HG03442 (cell line): ENCODE measurements at regions not wholly inside any gene's neighbourhood (a gene's known extent, or its start where the extent isn't known, plus 50 kb on each side); places are given as distances from the start of the nearest gene placed in this dataset.

Experiments used
- ATAC-seq: cut with Tn5 transposase; IDR thresholded peaks from one replicate; pipeline ENCODE4 v1.9.1; 2021; ENCODE audit warnings: mild to moderate bottlenecking, moderate library complexity; ENCODE audit not compliant: unreplicated experiment

DNA sequence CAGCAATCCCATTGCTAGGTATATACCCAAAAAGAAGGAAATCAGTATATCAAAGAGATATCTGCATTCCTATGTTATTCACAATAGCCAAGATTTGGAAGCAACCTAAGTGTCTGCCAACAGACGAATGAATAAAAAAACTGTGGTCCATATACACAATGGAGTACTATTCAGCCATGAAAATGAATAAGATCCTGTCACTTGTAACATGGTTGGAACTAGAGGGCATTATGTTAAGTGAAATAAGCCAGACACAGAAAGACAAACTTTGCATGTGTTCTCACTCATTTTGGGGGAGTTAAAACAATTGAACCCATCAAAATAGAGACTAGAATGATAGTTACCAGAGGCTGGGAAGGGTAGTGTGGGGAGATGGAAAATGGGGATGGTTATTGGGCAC is 323.5 kb upstream of the NFE2L3 start:
- no peak for ATAC-seq

DNA sequence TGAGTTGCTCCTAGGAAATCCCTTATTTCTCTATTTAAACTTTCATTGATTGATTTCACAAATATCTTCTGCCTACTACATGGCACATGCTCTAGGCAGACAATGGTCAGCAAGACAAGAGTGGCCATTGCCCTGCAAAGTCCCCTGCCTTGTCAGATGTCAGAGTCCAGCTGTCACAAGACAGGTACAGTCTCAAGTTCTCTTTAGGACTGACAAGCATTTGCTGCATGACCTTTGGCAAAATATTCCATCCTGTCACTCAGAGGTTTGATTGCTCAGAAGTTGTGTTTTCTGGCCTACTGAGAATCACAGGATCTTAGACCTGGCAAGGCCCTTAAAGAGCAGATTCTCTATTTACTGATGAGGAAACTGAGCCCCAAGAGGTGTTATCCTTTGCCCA is 322.3 kb upstream of the NFE2L3 start:
- no peak for ATAC-seq

DNA sequence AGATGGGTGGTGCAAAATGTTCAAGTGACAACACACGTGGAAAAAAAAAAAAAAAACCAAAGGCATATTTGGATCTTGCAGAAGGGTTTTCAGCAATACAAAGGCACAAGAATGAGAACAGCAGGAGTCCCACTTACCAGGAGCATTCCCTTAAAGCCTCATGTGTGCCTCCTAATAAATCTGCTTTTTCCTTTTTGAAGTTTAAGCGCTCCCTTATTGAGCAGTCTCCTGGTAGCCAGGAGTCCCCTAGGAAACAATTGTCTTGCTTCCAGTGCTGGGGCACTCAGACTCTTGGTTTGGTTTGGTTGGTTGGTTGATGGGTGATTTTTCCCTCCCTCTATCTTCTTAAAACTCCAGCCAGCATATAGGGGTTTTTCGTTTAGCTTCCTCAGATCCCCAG is 321.8 kb upstream of the NFE2L3 start:
- ATAC-seq = no peak

DNA sequence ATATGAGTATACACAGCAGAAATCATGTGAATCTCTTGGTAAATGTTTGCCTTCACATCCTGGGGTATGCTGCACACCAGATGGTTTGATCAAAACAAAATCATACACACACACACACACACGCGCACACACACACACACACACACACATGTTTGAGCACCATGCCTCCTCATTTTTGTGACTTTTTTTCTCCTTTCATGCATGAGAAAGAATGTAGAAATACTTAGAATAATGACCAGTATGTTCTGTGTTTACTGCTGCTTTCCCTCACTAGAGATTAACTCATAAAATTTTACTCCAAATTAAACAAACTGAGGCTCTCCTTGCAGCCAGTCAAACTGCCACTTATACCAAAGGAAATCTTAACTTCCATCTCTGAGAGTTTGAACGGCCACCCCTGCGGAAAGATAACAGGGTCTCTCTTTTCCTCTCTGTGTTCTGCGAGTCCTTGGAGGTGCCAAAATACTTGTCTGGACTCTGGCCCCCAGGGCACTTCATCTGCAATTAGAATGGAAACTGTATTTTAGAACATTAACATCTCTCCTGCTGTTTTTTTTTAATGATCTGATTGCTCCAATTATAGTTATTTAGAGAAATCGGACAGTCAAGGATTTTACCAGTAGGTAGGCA is 320.8 kb upstream of the NFE2L3 start:
- ATAC-seq = no peak

DNA sequence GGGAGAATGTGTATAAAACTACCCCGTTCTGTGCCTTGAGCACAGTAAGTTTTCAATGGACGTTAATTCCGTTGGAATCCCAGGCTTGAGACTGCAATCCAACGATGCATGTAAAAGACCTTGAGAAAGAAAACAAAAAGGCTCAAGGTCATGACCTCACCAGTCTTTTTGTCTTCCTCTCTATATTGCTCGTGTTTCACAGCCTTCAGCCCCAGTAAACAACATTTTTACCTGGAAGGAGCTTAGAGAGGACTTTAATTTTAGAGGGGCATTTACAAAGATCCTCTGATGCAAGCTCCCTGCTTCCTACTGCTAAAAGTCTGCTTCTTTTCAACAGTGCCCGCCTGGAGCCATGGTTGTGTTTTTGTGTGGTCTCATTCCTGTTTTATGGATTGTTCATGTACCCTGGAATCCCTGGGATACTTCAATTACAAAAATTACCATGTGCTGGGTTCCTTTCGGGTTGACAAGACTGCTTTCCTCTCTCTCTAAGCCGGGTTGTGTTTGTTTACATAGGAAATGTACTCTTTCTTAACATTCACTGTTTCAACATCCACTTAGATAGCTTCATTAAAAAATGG is 320.1 kb upstream of the NFE2L3 start:
- ATAC-seq = no peak

DNA sequence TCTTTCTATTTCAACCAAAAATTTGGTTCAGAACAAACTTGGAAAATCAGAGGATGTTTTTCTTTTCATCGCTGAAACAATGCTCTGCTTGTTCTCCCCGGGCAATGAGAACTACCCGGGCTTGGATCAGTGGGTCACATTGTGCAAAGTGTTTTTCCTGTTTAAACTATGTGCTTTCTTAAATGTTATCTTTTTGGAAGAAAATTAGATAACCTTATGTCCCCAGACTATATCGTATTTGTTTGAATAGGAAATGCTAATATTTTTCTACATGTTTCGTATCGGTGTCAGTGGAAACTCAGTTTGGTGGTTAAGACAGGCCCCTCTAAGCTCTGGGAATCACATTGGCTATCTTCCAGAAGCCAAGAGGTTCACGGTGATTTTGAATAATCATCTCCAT is 319.5 kb upstream of the NFE2L3 start:
- ATAC-seq = no peak

DNA sequence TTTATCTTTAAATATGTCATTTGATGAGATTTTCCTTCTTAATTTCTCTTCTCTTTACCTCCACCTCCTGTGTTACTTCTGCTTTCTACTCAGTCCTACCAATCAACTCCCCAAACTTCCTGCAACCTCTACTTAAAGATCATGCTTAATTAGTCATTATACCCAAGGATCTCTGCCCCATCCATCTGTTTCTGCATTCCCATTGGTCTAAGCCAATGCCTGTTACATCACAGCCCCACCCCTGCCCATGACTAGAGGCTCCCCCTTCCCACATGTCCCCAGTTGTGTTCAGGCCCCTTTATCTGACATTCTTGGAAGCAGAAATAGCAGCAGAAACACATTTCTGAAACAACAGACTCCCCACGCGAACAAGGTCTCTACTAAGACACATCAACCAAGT is 319.1 kb upstream of the NFE2L3 start:
- no peak for ATAC-seq

DNA sequence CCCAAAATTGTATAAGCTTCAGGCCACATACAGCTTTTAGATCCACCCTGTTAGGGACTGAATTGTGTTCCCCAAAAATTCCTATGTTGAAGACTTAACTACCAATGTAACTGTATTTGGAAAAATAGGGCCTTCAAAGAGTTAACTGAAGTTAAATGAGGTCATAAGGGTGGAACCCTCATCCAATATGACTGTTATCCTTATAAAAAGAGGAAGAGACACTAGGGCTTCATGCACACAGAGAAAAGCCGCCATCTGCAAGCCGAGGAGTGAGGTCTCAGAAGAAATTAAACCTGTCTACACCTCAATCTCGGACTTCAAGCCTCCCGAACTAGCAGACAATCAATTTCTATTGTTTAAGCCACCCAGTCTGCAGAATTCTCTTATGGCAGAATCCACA is 317.9 kb upstream of the NFE2L3 start:
- ATAC-seq = no peak

DNA sequence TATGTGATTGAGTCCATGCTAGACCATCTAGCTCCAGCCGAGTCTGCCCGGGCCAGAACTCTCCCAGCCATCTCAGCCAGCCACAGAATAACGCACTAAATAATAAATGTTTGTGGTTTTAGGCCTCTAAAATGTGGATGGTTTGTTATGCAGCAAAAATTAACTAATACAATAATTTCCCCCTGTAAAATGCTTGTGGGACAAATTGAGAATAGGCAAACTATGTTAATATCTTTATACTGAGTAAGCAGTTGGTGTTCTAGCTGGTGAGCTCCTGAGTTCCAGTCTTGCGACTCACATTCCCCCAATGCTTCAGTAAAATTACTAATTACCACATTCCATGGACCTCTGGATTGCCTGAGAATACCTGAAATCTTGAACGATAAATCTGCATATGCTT is 316.8 kb upstream of the NFE2L3 start:
- no peak for ATAC-seq

DNA sequence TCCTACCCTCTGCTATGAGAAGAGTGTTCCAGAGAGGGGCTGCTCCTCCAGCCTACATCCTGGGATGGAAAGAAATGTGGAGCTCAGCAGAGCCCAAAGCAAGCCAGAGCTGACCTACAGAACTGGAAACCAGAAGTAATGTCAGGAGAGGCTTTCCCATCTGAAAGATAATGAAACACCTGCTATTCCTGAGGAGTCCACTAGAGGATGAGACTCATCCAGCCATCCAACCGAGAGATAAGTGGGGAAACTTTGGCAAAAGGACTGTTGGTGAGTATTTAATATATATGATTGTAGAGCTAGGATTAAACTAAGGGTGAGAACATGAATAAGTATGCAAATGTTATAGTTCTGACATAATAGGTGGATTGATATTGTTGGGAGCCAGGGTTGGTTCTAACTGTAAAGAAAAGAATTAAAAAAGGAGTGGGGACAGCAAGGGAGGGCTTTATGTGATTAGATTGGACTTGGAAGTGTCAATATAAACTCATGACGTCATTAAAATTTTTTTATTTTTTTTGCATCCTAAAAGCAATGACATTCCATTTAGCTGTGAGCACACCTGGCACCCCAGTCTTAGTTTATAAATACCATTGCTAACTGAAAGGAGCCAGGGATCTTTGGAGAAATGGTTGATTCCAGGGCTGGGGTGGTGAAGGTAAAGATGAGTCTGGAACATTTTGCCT is 312.8 kb upstream of the NFE2L3 start:
- no peak for ATAC-seq

DNA sequence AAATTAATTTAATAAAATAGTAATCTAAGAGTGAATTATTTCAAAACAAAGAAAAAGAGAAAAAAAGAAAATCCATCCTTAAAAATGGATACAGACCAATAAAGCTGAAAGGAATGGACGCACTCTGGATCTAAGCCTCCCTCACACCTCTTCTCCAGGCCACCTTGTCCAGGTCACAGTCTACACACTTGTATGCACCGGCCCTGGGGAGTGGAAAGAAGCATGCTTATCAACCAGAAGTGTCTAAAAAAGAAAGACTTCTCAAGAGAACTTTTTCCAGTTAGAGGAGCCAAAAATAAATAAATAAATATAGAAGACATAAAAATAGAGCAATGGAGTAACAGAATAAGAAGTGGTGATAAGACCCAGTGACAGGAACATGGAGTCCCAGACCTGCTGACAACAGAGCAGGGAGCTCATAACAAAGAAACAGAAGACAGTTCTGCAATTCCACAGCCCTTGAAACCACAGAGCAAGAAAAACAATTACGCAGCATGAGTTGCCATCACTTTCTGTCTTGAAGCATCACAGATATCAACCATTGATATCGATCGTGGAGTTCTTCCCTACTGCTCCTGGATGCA is 311.7 kb upstream of the NFE2L3 start:
- no peak for ATAC-seq

DNA sequence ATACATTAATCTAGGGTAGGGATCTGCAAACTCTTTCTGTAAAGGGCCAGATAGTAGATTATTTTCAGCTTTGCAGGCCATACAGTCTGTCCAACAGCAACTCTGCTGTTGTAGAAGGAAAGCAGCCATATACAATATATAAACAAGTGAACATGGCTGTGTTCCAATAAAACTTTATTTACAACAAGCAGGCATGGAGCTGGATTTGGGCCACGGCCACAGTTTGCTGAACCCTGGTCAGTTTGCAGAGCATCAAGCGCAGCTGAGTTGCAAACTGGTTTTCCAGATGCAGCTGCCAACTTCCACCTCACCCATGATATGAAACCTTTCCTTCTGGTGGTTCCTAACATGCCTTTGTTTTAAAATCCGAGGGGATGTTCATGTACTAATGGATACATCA is 310.4 kb upstream of the NFE2L3 start:
- ATAC-seq = no peak

DNA sequence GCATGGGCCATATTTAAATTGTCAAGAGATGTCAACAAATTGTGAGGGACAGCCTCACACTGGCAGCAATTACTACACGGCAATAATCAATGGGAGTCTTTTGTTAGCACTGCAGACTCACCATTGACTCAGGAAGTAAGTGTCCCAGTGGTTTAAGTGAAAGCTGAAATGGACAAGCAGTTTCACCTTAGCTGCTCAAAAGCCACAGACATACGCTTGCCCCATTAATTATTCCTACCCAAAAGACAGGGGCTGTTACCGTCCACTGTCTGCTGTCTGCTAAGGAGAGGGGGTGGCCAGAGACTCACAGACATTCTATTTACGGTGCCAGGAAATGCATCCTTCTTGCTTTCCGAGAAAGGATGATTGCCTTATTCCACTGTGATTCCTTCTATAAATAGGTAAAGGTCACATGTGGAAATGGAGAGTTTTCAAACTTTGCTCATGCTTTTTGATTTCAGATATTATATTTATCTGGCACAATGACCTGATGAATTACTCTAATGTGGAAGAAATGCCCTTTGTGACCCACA is 309.7 kb upstream of the NFE2L3 start:
- ATAC-seq = no peak

DNA sequence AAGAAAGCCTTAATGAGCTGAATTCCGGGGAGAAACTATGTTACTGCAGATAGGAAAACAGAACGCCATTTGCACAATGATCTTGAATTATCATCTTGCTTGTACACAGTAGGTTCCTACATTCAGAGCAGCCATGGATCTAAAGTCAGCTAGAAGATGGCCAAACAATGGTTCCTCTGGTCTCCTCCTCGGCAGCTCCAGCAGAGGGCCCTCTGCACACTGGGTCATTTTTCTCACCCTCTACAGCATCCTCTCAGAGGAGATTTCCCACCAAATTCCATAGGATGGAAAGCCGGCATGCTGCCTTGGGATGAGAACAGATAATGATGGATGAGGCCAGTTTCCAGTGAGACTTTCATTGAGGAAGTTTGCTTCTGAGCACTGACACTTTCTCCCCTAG is 308.5 kb upstream of the NFE2L3 start:
- ATAC-seq = no peak

DNA sequence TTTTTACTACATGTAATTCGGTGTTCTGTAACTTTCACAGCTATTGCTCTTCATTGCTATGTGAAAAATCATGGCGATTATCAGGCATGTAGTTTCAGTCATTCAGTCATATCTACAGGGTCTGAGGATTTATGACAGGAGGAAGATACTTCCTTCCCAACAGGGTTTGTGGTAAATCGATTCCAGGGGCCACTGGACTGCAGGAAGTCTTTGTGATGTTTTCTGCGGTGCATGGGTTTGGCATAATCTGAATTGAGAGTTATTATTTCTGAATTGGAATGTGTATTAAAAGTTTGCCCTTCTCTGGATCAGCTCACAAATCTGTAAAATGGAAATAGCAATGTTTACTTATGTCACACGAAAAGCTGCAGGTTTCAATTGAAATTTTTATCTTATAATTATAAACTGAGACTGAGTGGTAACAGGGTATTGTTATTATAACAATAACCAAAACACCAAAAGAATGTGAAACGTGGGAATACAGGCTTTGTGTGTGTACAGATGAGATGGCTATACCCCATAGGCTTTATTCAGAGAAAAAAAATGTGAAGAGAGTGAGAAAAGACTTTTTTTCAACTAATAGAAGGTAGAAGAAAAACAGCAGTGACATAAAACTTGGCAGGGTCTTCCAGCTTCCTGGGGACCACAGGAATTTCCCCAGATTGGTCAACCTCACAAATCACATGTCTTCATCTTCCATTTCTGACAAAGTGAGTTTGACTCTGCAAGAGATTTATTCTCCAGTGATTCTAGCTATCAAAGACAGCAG is 307.7 kb upstream of the NFE2L3 start:
- ATAC-seq = no peak

DNA sequence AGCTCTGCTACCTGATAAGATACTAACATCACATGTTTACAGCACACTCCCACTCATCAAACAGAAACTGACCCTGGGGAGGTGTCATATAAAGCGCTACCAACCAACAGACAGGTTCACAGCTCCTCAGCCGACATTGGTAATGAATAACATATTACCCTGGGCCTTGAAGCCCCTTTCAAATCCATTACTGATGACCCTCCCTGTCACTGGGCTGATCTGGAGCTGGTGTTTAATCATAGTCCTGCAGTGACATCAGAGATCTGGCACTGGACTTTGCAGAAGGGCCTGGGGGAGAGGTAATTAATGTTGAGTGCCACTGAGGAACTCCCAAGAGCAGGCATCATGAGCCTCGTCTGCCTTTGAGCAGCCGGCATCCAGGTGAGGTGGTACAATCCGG is 306.5 kb upstream of the NFE2L3 start:
- ATAC-seq = no peak

DNA sequence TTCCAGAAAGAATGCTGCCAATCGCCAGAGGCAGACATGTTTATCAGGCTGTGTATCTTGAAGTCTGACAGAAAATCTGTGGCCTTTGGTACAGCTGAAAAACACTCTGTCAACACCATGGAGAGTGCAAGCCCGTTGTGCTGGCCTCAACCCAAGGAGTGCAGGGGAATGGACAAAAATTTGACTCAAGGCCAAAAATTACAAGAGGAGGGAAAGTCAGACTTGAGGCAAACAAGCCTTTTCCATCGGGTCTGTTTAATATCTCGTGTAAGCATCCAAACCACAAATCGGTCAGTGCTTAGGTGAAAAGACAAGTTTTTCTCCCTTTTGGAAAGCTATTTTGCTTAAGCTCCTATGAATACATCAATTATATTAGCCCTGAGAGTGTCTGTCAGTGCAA is 305.3 kb upstream of the NFE2L3 start:
- no peak for ATAC-seq

DNA sequence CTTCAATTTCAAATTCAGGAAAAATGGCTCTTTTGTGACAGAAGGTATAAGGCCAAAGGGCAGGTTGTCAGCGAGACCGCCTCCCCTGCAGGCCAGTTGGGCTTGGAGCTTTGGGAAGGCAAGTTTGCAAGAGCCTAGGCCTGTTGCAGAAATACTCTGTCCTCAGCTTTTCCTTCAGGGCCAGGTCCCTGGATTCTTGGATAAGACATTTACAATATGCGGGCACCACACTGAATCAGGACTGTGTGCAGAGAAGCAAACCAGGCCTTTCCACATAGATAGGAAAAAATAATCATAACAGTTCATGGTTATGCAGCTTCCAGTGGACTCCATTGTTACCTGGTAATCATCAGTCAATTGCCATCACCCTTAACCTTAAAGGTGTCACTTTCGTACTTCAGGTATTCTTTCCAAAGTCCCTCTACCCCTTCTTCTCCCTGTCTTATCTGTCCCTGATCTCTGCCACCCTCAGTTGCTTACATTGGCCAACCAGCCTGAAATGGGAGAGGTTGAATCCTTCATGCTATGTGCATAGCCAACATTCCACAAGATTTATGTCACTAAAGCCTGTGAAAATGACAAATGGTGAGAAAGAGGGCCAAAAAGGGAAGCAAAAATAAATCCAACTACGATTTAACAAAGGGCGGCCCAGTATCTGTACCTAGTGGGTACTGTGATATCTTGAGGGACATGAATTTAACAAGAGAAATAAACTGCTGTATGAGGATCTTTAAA is 304.5 kb upstream of the NFE2L3 start:
- ATAC-seq = no peak

DNA sequence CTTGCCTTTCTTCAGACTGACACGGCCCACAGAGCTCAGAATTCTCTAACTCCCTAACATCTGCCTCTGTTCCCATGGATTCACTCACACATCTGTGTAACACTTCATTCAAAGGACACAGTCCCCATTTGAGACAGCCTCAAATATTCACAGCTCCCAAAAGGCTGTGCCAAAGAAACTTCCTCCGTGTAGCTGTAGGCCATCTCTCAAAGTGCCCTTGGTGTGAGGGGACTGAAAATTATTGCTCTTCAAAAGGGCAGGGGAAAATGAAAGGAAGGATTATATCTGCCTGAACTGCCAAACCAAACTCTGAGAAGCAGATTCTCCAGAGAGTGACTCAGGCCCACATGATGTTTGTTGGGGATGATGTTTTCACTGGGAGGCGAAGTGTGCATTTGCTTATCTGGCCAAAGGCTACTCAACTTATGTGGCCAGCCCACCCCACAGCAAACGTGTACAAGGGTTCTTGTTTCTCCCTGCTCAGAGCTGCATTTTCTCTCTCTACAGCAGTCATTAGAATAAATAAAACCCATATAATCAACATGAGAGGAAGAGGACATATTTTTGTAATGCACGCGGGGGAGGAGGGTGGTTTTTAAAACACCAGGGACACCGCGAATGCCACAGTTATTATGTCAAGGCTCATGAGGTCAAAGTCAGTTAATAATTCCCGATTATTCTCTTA is 302.4 kb upstream of the NFE2L3 start:
- ATAC-seq = no peak

DNA sequence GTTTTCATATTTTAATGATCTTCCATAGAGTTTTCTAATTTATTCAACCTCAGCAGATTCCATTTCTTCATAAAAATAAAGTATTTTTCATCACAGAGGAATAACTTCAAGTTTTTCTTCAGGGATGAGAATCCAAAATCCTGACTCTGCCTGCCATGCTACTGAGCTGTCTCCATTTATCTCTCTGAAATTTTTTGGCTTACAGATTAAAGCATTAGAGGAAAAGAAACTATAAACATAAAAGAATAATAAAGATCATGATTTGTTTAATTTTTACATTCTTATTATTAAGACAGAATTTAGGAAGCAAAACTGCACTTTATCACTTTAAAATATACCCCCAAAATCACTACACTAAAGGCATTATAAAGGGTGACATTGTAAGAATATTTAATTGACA is 301.8 kb upstream of the NFE2L3 start:
- ATAC-seq = no peak
